HG03196 (cell line): ENCODE measurements at regions not wholly inside any gene's neighbourhood (a gene's known extent, or its start where the extent isn't known, plus 50 kb on each side); places are given as distances from the start of the nearest gene placed in this dataset.
A peak's percentile ranks its signal among the peaks of the same experiment; 100 is the strongest.

Experiments used
- ATAC-seq: cut with Tn5 transposase; IDR thresholded peaks from one replicate; pipeline ENCODE4 v1.9.1; 2021; ENCODE audit not compliant: unreplicated experiment

- no peak for ATAC-seq
These were observed 132.7 kb upstream of the SESN3 start for GRCh38 chr11:95363708-95364107.

- ATAC-seq, result no peak
These were observed 132.2 kb upstream of the SESN3 start for GRCh38 chr11:95363164-95363563.

GRCh38 chr11:95361180-95361579 is 130.2 kb upstream of the SESN3 start:
- no peak for ATAC-seq

- no peak for ATAC-seq
These were observed 129.5 kb upstream of the SESN3 start for GRCh38 chr11:95360377-95361075.

- no peak for ATAC-seq
These were observed 128.8 kb upstream of the SESN3 start for GRCh38 chr11:95359756-95360155.

GRCh38 chr11:95359341-95359663 is 128.3 kb upstream of the SESN3 start:
- no peak for ATAC-seq

GRCh38 chr11:95358511-95359340 is 127.7 kb upstream of the SESN3 start:
- no peak for ATAC-seq

GRCh38 chr11:95354304-95354703 is 123.3 kb upstream of the SESN3 start:
- ATAC-seq, result no peak

GRCh38 chr11:95353706-95354105 is 122.7 kb upstream of the SESN3 start:
- ATAC-seq, result no peak

GRCh38 chr11:95352733-95353346 is 121.8 kb upstream of the SESN3 start:
- no peak for ATAC-seq

GRCh38 chr11:95349345-95349942 is 118.4 kb upstream of the SESN3 start:
- ATAC-seq, result no peak

GRCh38 chr11:95346265-95346664 is 115.3 kb upstream of the SESN3 start:
- no peak for ATAC-seq

GRCh38 chr11:95345651-95346050 is 114.6 kb upstream of the SESN3 start:
- no peak for ATAC-seq

- ATAC-seq, result no peak
These were observed 114.1 kb upstream of the SESN3 start for GRCh38 chr11:95344932-95345642.

GRCh38 chr11:95341221-95341620 is 110.2 kb upstream of the SESN3 start:
- ATAC-seq, result no peak

GRCh38 chr11:95339086-95339901 is 108.3 kb upstream of the SESN3 start:
- ATAC-seq, result no peak

GRCh38 chr11:95338430-95338991 is 107.5 kb upstream of the SESN3 start:
- no peak for ATAC-seq

GRCh38 chr11:95337972-95338429 is 107.0 kb upstream of the SESN3 start:
- ATAC-seq, result peak; percentile 1

GRCh38 chr11:95337175-95337957 is 106.4 kb upstream of the SESN3 start:
- ATAC-seq, result peak; percentile 97
